ENCODE measurements at regions not wholly inside any gene's neighbourhood (a gene's known extent, or its start where the extent isn't known, plus 50 kb on each side); places are given as distances from the start of the nearest gene placed in this dataset.

DNA sequence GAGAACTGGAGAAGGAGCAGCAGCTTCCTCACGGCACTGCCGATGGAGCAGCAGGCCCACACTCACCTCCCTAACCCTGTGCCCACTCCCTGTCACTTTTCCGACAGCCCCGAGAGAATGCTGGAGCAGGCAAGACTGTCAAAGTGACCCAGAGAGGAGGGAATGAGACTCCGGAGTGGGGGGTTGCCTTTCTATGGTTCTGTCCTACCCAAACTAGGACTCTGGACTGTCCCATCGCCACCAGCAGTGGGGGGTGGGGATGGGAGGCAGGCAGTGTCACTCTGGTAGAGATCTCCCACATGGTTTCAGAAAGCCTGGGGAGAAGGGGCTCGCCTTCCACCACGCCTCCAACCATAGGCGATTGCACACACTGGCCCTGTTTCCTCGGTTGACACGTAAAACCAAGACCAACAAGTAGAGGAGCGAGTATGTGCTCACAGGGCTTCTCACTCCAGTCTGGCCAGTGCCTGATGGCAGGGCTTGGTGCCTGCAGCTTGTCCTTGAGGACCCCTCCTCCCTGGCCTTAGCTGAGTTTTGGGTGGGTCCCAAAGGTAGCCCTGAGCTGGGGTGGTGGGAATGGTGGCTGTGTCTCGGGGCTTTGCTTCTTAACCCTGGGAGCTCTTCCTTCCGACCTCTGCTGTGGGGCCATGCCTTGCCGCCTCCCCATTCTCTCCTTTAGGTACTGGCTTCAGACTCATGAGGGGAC, 148.5 kb downstream of the PTPN20 start:
- TF ChIP-seq, protein P1, sequence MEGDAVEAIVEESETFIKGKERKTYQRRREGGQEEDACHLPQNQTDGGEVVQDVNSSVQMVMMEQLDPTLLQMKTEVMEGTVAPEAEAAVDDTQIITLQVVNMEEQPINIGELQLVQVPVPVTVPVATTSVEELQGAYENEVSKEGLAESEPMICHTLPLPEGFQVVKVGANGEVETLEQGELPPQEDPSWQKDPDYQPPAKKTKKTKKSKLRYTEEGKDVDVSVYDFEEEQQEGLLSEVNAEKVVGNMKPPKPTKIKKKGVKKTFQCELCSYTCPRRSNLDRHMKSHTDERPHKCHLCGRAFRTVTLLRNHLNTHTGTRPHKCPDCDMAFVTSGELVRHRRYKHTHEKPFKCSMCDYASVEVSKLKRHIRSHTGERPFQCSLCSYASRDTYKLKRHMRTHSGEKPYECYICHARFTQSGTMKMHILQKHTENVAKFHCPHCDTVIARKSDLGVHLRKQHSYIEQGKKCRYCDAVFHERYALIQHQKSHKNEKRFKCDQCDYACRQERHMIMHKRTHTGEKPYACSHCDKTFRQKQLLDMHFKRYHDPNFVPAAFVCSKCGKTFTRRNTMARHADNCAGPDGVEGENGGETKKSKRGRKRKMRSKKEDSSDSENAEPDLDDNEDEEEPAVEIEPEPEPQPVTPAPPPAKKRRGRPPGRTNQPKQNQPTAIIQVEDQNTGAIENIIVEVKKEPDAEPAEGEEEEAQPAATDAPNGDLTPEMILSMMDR (conservative IDR thresholded peaks at IDR 0.05 in 1 of 2, IDR thresholded peaks at IDR 0.05 in 1 of 2; ENCODE audit: low read depth in 1 of 2, low read length in 2 of 2) = no peak
- no peak for TF ChIP-seq EZH2 (IDR thresholded peaks at IDR 0.05; ENCODE audit: low read length, missing control alignments)

Data from fibroblast of lung (primary cell).